GM23248 (cell line): ENCODE measurements at regions not wholly inside any gene's neighbourhood (a gene's known extent, or its start where the extent isn't known, plus 50 kb on each side); places are given as distances from the start of the nearest gene placed in this dataset.

Experiments used
- EZH2 ChIP-seq: fragments of 200-600 bp; sonication (generic); IDR thresholded peaks from 2 replicates; pipeline ENCODE4 v1.6.1; 2018; ENCODE audit warnings: antibody characterized with exemption, mild to moderate bottlenecking; ENCODE audit not compliant: insufficient read depth, poor library complexity, severe bottlenecking
- EZH2phosphoT487 ChIP-seq: fragments of 200-600 bp; sonication (generic); IDR thresholded peaks from 2 replicates; pipeline ENCODE4 v1.6.1; 2018; ENCODE audit warnings: antibody characterized with exemption, moderate library complexity, mild to moderate bottlenecking, low read depth; ENCODE audit not compliant: insufficient read depth

- TF ChIP-seq EZH2 (no peak), EZH2phosphoT487 (no peak)
Measured at GRCh38 chr20:56986931-56987720, 279.3 kb downstream of the BMP7 start.
